ENCODE measurements at regions not wholly inside any gene's neighbourhood (a gene's known extent, or its start where the extent isn't known, plus 50 kb on each side); places are given as distances from the start of the nearest gene placed in this dataset.
"Not testable (repeated sequence)": the region's sequence is repeated elsewhere in the genome, so short reads cannot be mapped to it uniquely, and the experiment has no call there.

DNA sequence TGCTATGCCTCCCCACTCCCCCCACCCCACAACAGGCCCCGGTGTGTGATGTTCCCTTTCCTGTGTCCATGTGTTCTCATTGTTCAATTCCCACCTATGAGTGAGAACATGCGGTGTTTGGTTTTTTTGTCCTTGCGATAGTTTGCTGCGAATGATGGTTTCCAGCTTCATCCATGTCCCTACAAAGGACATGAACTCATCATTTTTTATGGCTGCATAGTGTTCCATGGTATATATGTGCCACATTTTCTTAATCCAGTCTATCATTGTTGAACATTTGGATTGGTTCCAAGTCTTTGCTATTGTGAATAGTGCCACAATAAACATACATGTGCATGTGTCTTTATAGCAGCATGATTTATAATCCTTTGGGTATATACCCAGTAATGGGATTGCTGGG lies 55.3 kb upstream of the GARIN1A start:
- TF ChIP-seq, protein P1, sequence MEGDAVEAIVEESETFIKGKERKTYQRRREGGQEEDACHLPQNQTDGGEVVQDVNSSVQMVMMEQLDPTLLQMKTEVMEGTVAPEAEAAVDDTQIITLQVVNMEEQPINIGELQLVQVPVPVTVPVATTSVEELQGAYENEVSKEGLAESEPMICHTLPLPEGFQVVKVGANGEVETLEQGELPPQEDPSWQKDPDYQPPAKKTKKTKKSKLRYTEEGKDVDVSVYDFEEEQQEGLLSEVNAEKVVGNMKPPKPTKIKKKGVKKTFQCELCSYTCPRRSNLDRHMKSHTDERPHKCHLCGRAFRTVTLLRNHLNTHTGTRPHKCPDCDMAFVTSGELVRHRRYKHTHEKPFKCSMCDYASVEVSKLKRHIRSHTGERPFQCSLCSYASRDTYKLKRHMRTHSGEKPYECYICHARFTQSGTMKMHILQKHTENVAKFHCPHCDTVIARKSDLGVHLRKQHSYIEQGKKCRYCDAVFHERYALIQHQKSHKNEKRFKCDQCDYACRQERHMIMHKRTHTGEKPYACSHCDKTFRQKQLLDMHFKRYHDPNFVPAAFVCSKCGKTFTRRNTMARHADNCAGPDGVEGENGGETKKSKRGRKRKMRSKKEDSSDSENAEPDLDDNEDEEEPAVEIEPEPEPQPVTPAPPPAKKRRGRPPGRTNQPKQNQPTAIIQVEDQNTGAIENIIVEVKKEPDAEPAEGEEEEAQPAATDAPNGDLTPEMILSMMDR (IDR thresholded peaks at IDR 0.05): not testable (repeated sequence)
- TF ChIP-seq POLR2A (IDR thresholded peaks at IDR 0.05): not testable (repeated sequence)
